ENCODE measurements at regions not wholly inside any gene's neighbourhood (a gene's known extent, or its start where the extent isn't known, plus 50 kb on each side); places are given as distances from the start of the nearest gene placed in this dataset.

DNA sequence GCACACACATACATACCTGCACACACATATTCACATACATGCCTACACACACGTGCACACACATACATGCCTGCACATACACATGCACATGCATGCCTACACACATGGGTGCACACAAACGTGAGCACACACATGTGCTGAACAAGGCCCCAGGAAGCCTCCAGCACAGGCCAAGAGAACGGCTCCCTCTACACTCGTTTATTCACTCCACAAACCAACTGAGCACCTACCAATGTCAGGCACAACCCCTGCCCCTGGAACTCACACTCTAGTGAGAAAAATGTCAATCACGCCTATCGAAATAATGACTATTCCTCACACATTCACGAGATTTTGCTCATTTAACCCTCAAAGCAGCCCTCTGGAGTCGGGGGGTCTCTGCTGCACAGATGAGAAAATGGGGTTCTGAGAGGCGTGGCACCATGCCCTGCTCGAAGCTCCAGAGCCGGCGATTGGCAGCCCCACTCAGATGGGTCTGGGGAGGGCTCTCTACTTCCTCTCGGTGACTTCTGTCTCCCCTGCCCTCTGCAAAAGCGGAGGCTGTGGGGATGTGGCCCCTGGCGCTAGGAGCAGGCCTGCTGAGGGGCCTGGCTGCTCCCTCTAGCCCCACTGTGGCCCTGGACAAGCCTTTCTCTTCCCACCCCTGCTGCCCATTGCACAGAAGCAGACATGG lies 90.2 kb upstream of the RUNX3 start:
- TF ChIP-seq, protein P1, sequence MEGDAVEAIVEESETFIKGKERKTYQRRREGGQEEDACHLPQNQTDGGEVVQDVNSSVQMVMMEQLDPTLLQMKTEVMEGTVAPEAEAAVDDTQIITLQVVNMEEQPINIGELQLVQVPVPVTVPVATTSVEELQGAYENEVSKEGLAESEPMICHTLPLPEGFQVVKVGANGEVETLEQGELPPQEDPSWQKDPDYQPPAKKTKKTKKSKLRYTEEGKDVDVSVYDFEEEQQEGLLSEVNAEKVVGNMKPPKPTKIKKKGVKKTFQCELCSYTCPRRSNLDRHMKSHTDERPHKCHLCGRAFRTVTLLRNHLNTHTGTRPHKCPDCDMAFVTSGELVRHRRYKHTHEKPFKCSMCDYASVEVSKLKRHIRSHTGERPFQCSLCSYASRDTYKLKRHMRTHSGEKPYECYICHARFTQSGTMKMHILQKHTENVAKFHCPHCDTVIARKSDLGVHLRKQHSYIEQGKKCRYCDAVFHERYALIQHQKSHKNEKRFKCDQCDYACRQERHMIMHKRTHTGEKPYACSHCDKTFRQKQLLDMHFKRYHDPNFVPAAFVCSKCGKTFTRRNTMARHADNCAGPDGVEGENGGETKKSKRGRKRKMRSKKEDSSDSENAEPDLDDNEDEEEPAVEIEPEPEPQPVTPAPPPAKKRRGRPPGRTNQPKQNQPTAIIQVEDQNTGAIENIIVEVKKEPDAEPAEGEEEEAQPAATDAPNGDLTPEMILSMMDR (CRISPR knock-in tag; IDR thresholded peaks at IDR 0.05): no peak
- no peak for TF ChIP-seq POLR2AphosphoS5 (IDR thresholded peaks at IDR 0.05; ENCODE audit: low read depth, low read length)
- no peak for TF ChIP-seq TBP (CRISPR knock-in tag; IDR thresholded peaks at IDR 0.05)
- TF ChIP-seq, protein P2, sequence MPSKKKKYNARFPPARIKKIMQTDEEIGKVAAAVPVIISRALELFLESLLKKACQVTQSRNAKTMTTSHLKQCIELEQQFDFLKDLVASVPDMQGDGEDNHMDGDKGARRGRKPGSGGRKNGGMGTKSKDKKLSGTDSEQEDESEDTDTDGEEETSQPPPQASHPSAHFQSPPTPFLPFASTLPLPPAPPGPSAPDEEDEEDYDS (CRISPR knock-in tag; IDR thresholded peaks at IDR 0.05): no peak
- TF ChIP-seq, protein P3, sequence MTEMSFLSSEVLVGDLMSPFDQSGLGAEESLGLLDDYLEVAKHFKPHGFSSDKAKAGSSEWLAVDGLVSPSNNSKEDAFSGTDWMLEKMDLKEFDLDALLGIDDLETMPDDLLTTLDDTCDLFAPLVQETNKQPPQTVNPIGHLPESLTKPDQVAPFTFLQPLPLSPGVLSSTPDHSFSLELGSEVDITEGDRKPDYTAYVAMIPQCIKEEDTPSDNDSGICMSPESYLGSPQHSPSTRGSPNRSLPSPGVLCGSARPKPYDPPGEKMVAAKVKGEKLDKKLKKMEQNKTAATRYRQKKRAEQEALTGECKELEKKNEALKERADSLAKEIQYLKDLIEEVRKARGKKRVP (CRISPR knock-in tag; IDR thresholded peaks at IDR 0.05): no peak
- no peak for TF ChIP-seq PRPF4 (IDR thresholded peaks at IDR 0.05; ENCODE audit: low read depth, low read length, poor library complexity, severe bottlenecking)
- TF ChIP-seq, protein P4, sequence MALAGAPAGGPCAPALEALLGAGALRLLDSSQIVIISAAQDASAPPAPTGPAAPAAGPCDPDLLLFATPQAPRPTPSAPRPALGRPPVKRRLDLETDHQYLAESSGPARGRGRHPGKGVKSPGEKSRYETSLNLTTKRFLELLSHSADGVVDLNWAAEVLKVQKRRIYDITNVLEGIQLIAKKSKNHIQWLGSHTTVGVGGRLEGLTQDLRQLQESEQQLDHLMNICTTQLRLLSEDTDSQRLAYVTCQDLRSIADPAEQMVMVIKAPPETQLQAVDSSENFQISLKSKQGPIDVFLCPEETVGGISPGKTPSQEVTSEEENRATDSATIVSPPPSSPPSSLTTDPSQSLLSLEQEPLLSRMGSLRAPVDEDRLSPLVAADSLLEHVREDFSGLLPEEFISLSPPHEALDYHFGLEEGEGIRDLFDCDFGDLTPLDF (CRISPR knock-in tag; IDR thresholded peaks at IDR 0.05): no peak
- TF ChIP-seq, protein P5, sequence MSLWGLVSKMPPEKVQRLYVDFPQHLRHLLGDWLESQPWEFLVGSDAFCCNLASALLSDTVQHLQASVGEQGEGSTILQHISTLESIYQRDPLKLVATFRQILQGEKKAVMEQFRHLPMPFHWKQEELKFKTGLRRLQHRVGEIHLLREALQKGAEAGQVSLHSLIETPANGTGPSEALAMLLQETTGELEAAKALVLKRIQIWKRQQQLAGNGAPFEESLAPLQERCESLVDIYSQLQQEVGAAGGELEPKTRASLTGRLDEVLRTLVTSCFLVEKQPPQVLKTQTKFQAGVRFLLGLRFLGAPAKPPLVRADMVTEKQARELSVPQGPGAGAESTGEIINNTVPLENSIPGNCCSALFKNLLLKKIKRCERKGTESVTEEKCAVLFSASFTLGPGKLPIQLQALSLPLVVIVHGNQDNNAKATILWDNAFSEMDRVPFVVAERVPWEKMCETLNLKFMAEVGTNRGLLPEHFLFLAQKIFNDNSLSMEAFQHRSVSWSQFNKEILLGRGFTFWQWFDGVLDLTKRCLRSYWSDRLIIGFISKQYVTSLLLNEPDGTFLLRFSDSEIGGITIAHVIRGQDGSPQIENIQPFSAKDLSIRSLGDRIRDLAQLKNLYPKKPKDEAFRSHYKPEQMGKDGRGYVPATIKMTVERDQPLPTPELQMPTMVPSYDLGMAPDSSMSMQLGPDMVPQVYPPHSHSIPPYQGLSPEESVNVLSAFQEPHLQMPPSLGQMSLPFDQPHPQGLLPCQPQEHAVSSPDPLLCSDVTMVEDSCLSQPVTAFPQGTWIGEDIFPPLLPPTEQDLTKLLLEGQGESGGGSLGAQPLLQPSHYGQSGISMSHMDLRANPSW (CRISPR knock-in tag; IDR thresholded peaks at IDR 0.05; ENCODE audit: borderline replicate concordance): no peak

Data from HepG2 (cell line).